Mesendoderm (in vitro differentiated cells): ENCODE measurements at regions not wholly inside any gene's neighbourhood (a gene's known extent, or its start where the extent isn't known, plus 50 kb on each side); places are given as distances from the start of the nearest gene placed in this dataset.

Experiments used
- DNase-seq: peaks from one replicate; pipeline ENCODE4 v3.0.0; 2013
- H2AK5ac ChIP-seq: 2 replicates; pipeline ENCODE4 v1.6.1; 2013; ENCODE audit warnings: low read length, inconsistent platforms
- H2BK120ac ChIP-seq: 2 replicates; pipeline ENCODE4 v1.6.1; 2013; ENCODE audit warnings: low read depth, mild to moderate bottlenecking, low read length, moderate library complexity, mixed read lengths
- H2BK15ac ChIP-seq: replicated peaks from 2 replicates; pipeline ENCODE4 v1.6.1; 2013; ENCODE audit warnings: low read depth, mild to moderate bottlenecking, moderate library complexity
- H2BK5ac ChIP-seq: 2 replicates; pipeline ENCODE4 v1.6.1; 2013; ENCODE audit warnings: low read length, inconsistent platforms
- H3K18ac ChIP-seq: 2 replicates; pipeline ENCODE4 v1.6.1; 2013; ENCODE audit warnings: mild to moderate bottlenecking, low read length, mixed read lengths
- H3K23ac ChIP-seq: one replicate; pipeline ENCODE4 v1.6.1; 2013; ENCODE audit warnings: low read length
- H3K27ac ChIP-seq: 2 replicates; pipeline ENCODE4 v1.5.1; 2013; ENCODE audit warnings: low read depth, mild to moderate bottlenecking, inconsistent platforms, low read length, moderate library complexity
- H3K27me3 ChIP-seq: 2 replicates; pipeline ENCODE4 v1.6.1; 2013; ENCODE audit warnings: low read length, control low read depth, mild to moderate bottlenecking, inconsistent platforms; ENCODE audit not compliant: insufficient read depth, poor library complexity
- H3K36me3 ChIP-seq: 2 replicates; pipeline ENCODE4 v1.6.1; 2013; ENCODE audit warnings: low read length, inconsistent platforms; ENCODE audit not compliant: control insufficient read depth, insufficient read depth
- H3K4ac ChIP-seq: one replicate; pipeline ENCODE4 v1.6.1; 2013; ENCODE audit warnings: low read depth, mild to moderate bottlenecking, low read length, moderate library complexity
- H3K4me1 ChIP-seq: 2 replicates; pipeline ENCODE4 v1.6.1; 2013; ENCODE audit warnings: low read depth, low read length, inconsistent platforms; ENCODE audit not compliant: control insufficient read depth
- H3K4me2 ChIP-seq: 2 replicates; pipeline ENCODE4 v1.6.1; 2013; ENCODE audit warnings: low read length
- H3K4me3 ChIP-seq: 2 replicates; pipeline ENCODE4 v1.5.1; 2013; ENCODE audit warnings: mild to moderate bottlenecking, low read length
- H3K56ac ChIP-seq: one replicate; pipeline ENCODE4 v1.6.1; 2013; ENCODE audit warnings: low read length
- H3K79me1 ChIP-seq: 2 replicates; pipeline ENCODE4 v1.6.1; 2013; ENCODE audit warnings: low read length, inconsistent platforms
- H3K79me2 ChIP-seq: 2 replicates; pipeline ENCODE4 v1.6.1; 2013; ENCODE audit warnings: mild to moderate bottlenecking, low read length; ENCODE audit not compliant: control insufficient read depth, insufficient read depth
- H3K9ac ChIP-seq: 2 replicates; pipeline ENCODE4 v1.6.1; 2013; ENCODE audit warnings: low read length, inconsistent platforms
- H4K5ac ChIP-seq: one replicate; pipeline ENCODE4 v1.6.1; 2013; ENCODE audit warnings: low read length
- H4K8ac ChIP-seq: one replicate; pipeline ENCODE4 v1.6.1; 2013; ENCODE audit warnings: low read depth, mild to moderate bottlenecking, control low read depth, low read length, moderate library complexity
- WGBS: extraction: QIAGEN DNeasy Blood & Tissue Kit; methylation state at CpG from one replicate; pipeline ENCODE4 v1.1.7; 2013; ENCODE audit warnings: low lambda C conversion rate, missing lambda C conversion rate; ENCODE audit not compliant: insufficient coverage; ENCODE audit errors: extremely low coverage; 5-methylcytosine and 5-hydroxymethylcytosine counted together

DNA sequence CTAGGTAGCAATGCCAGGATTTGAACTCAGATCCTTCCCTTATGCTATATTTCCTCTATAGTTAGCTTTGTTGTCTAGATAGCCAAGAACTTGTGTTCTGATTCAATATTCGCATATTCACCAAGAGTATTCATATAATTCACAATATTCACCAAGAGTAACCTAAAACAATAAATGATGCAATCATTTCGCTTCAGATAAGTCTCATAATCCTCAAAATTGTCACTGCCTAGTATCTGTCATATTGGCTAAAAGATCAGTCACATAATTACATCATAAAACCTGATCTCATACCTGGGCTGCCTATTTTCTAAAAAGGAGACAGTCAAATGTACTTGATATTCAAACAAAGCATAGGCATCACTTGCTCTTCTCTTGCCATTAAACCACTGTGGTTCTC, 199.7 kb upstream of the CPEB2 start:
- no peak overlapping the region for H2BK15ac ChIP-seq
- no peak overlapping the region for H3K4me3 ChIP-seq
- no peak overlapping the region for H3K18ac ChIP-seq
- no peak overlapping the region for H2BK5ac ChIP-seq
- no peak overlapping the region for H3K4ac ChIP-seq
- H4K5ac ChIP-seq, result no peak overlapping the region
- no peak overlapping the region for H2AK5ac ChIP-seq
- H3K9ac ChIP-seq, result no peak overlapping the region
- no peak overlapping the region for H3K56ac ChIP-seq
- H3K27me3 ChIP-seq, result no peaks in the 10 kb centered on the region
- H4K8ac ChIP-seq, result no peak overlapping the region
- WGBS, result no CpG with 5 or more reads among the region's 2 CpGs
- no peak overlapping the region for H2BK120ac ChIP-seq
- no peaks in the 10 kb centered on the region for H3K79me1 ChIP-seq
- H3K27ac ChIP-seq, result no peak overlapping the region
- no peaks in the 10 kb centered on the region for H3K36me3 ChIP-seq
- H3K4me2 ChIP-seq, result no peak overlapping the region
- H3K4me1 ChIP-seq, result no peaks in the 10 kb centered on the region
- no peak for DNase-seq
- no peaks in the 10 kb centered on the region for H3K79me2 ChIP-seq
- H3K23ac ChIP-seq, result no peak overlapping the region

DNA sequence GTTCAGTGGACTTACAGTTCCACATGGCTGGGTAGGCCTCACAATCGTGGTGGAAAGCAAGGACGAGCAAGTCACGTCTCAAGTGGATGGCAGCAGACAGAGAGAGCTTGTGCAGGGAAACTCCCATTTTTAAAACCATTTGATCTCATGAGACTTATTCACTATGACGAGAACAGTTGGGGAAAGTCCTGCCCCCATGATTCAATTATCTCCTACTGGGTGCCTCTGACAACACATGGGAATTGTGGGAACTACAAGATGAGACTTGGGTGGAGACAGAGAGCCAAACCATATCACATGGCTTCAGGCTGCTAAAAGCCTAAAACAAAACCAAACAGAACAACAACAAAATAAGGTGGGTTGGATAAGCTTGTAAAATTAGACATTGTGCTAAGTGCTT, 194.4 kb upstream of the CPEB2 start:
- no peak for DNase-seq
- H3K18ac ChIP-seq, result no peak overlapping the region
- H4K5ac ChIP-seq, result no peak overlapping the region
- no peak overlapping the region for H3K27ac ChIP-seq
- H3K4ac ChIP-seq, result no peak overlapping the region
- no peaks in the 10 kb centered on the region for H3K4me1 ChIP-seq
- H2AK5ac ChIP-seq, result no peak overlapping the region
- H2BK120ac ChIP-seq, result no peak overlapping the region
- WGBS, result no CpG with 5 or more reads among the region's 4 CpGs
- H3K4me3 ChIP-seq, result no peak overlapping the region
- no peaks in the 10 kb centered on the region for H3K27me3 ChIP-seq
- no peak overlapping the region for H3K4me2 ChIP-seq
- no peak overlapping the region for H3K23ac ChIP-seq
- no peaks in the 10 kb centered on the region for H3K79me2 ChIP-seq
- no peak overlapping the region for H2BK5ac ChIP-seq
- no peak overlapping the region for H4K8ac ChIP-seq
- no peaks in the 10 kb centered on the region for H3K79me1 ChIP-seq
- H3K36me3 ChIP-seq, result no peaks in the 10 kb centered on the region
- no peak overlapping the region for H3K56ac ChIP-seq
- H2BK15ac ChIP-seq, result no peak overlapping the region
- H3K9ac ChIP-seq, result no peak overlapping the region

DNA sequence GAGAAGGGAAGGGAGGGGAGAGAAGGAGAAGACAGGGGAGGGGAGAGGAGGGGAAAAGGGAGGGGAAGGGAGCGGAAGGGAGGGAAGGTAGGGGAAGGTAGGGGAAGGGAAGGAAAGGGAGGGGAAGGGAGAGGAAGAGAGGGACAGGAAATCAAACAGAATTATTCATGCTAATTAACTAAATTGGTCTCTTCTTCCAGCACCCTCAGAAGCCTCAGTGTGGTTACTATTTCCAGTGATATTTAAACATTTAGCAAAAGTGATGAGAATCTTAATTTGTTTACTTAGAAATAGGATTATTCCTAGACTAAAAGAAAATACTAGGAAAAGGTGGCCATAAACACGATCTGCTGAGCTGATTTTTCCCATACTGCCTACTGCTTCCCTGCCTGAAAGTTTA, 193.1 kb upstream of the CPEB2 start:
- Histone ChIP-seq H3K79me1 (no peaks in the 10 kb centered on the region), H3K23ac (no peak overlapping the region), H4K8ac (no peak overlapping the region), H4K5ac (no peak overlapping the region), H3K4me1 (no peaks in the 10 kb centered on the region), H3K4me3 (no peak overlapping the region), H2AK5ac (no peak overlapping the region), H2BK5ac (no peak overlapping the region), H3K9ac (no peak overlapping the region), H2BK120ac (no peak overlapping the region), H3K4ac (no peak overlapping the region), H3K18ac (no peak overlapping the region), H2BK15ac (no peak overlapping the region), H3K56ac (no peak overlapping the region), H3K79me2 (no peaks in the 10 kb centered on the region), H3K36me3 (no peaks in the 10 kb centered on the region), H3K27ac (no peak overlapping the region), H3K4me2 (no peak overlapping the region), H3K27me3 (no peaks in the 10 kb centered on the region)
- DNase-seq, result no peak
- no CpG with 5 or more reads among the region's 2 CpGs for WGBS

DNA sequence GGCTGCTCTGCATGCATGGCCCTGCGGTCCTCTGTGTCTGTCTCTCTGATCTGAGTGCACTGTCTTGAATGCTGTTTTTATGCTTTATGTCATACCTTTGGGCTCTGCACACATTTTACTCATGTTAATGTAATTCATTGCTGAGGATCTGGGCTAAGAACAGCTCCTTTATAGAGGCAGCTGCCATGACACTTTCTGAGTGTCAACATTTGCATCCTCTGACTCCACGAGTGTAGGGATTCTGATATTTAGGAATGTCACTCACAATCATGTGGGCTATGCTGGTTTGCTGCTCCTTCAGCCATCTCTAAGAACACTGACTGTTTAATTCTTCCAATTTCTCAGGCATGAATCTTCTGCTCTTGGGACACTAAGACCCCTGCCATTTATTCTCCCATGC, 192.2 kb upstream of the CPEB2 start:
- no peak overlapping the region for H3K9ac ChIP-seq
- no peak overlapping the region for H2BK120ac ChIP-seq
- H3K27ac ChIP-seq, result no peak overlapping the region
- H2AK5ac ChIP-seq, result no peak overlapping the region
- no peak overlapping the region for H3K23ac ChIP-seq
- no peak overlapping the region for H3K4me2 ChIP-seq
- H4K8ac ChIP-seq, result no peak overlapping the region
- no peak for DNase-seq
- no peak overlapping the region for H4K5ac ChIP-seq
- H2BK5ac ChIP-seq, result no peak overlapping the region
- no peaks in the 10 kb centered on the region for H3K4me1 ChIP-seq
- no peak overlapping the region for H3K4me3 ChIP-seq
- no CpG with 5 or more reads among the region's 2 CpGs for WGBS
- H3K18ac ChIP-seq, result no peak overlapping the region
- no peaks in the 10 kb centered on the region for H3K36me3 ChIP-seq
- H2BK15ac ChIP-seq, result no peak overlapping the region
- H3K56ac ChIP-seq, result no peak overlapping the region
- no peaks in the 10 kb centered on the region for H3K79me2 ChIP-seq
- H3K27me3 ChIP-seq, result no peaks in the 10 kb centered on the region
- H3K4ac ChIP-seq, result no peak overlapping the region
- H3K79me1 ChIP-seq, result no peaks in the 10 kb centered on the region

DNA sequence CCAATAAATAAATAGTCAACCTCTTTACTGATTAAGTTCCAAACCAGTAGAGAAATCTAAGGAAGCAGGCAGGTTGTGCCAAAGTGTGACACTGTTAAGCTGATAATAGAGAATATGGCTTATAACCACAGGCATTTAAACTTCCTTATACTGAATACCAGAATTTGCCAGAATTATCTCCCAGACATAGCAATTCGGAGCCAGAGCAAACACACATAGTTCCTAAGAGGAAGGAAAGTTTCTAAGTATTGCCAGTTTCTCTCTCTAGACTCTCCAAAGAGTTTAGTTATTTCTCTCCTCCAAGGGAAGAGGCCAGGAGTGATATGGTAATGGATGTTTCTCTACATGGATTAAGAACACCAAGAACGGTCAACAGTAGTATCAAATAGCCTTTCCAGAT, 191.7 kb upstream of the CPEB2 start:
- no peak overlapping the region for H4K8ac ChIP-seq
- no peaks in the 10 kb centered on the region for H3K79me1 ChIP-seq
- no peaks in the 10 kb centered on the region for H3K4me1 ChIP-seq
- no peak overlapping the region for H3K4me3 ChIP-seq
- H3K36me3 ChIP-seq, result no peaks in the 10 kb centered on the region
- H2AK5ac ChIP-seq, result no peak overlapping the region
- no peak overlapping the region for H2BK15ac ChIP-seq
- H3K18ac ChIP-seq, result no peak overlapping the region
- no peak overlapping the region for H4K5ac ChIP-seq
- no peaks in the 10 kb centered on the region for H3K79me2 ChIP-seq
- no peak overlapping the region for H2BK120ac ChIP-seq
- no peak overlapping the region for H3K4me2 ChIP-seq
- no peaks in the 10 kb centered on the region for H3K27me3 ChIP-seq
- no peak overlapping the region for H3K27ac ChIP-seq
- no peak overlapping the region for H3K23ac ChIP-seq
- WGBS, result no CpG with 5 or more reads among the region's 2 CpGs
- no peak overlapping the region for H3K9ac ChIP-seq
- DNase-seq, result no peak
- H3K4ac ChIP-seq, result no peak overlapping the region
- H3K56ac ChIP-seq, result no peak overlapping the region
- H2BK5ac ChIP-seq, result no peak overlapping the region

DNA sequence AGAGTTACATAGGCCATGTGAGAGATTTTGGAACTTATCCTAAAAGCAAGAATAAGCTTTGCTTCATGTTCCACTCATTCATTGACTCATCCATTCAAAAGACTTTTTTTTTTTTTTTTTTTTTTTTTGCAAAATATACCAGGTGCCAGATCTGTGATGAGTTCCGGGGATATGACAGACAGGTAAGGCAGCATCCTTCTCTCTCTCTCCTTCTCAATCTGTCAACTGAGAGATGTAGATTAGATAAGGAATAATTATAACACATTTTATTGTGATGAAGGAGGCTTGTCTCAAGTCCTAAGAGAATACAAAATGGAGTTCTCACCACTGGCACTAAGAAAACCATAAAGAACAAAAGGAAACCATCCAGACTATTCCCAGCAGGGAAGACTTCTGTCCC, 190.2 kb upstream of the CPEB2 start:
- H3K4me3 ChIP-seq, result no peak overlapping the region

More for the DNA sequence above, 190.2 kb upstream of the CPEB2 start:
- no peak overlapping the region for H4K5ac ChIP-seq
- no CpG with 5 or more reads among the region's 1 CpG for WGBS
- no peak overlapping the region for H2BK120ac ChIP-seq
- H2BK5ac ChIP-seq, result no peak overlapping the region
- H2BK15ac ChIP-seq, result no peak overlapping the region
- H3K79me2 ChIP-seq, result no peaks in the 10 kb centered on the region
- H2AK5ac ChIP-seq, result no peak overlapping the region
- H3K4ac ChIP-seq, result no peak overlapping the region
- no peaks in the 10 kb centered on the region for H3K36me3 ChIP-seq
- no peak overlapping the region for H3K18ac ChIP-seq
- no peaks in the 10 kb centered on the region for H3K4me1 ChIP-seq
- no peaks in the 10 kb centered on the region for H3K79me1 ChIP-seq
- no peak overlapping the region for H4K8ac ChIP-seq
- H3K4me2 ChIP-seq, result no peak overlapping the region
- DNase-seq, result no peak
- H3K27ac ChIP-seq, result no peak overlapping the region
- no peak overlapping the region for H3K23ac ChIP-seq
- no peak overlapping the region for H3K9ac ChIP-seq
- no peak overlapping the region for H3K56ac ChIP-seq
- no peaks in the 10 kb centered on the region for H3K27me3 ChIP-seq
